HEK293T (cell line): ENCODE measurements at regions not wholly inside any gene's neighbourhood (a gene's known extent, or its start where the extent isn't known, plus 50 kb on each side); places are given as distances from the start of the nearest gene placed in this dataset.

Experiments
- CTCF ChIA-PET: fragments of 350-600 bp; formaldehyde crosslinking; extraction: SDS; loops from one replicate; lab custom pipeline; 2021; ENCODE audit warnings: antibody characterized with exemption, inconsistent platforms; lab: Yijun Ruan, JAX
- POLR2A ChIA-PET: fragments of 350-600 bp; formaldehyde crosslinking; extraction: SDS; loops from one replicate; lab custom pipeline; 2020; ENCODE audit warnings: antibody characterized with exemption, inconsistent platforms; lab: Yijun Ruan, JAX
- DNase-seq: peaks from one replicate; pipeline ENCODE4 v3.0.0; 2012; ENCODE audit warnings: mixed read lengths; ENCODE audit errors: extremely low spot score
- ARNT ChIP-seq: fragments of 450-650 bp; IDR thresholded peaks from 2 replicates; pipeline ENCODE4 v1.6.1; 2017; ENCODE audit warnings: mild to moderate bottlenecking
- BHLHE40 ChIP-seq: fragments of 450-650 bp; IDR thresholded peaks from 2 replicates; pipeline ENCODE4 v1.6.1; 2016; ENCODE audit warnings: mild to moderate bottlenecking, moderate library complexity, borderline replicate concordance
- CTBP1 ChIP-seq: fragments of 450-650 bp; IDR thresholded peaks from 2 replicates; pipeline ENCODE4 v1.6.1; 2016; ENCODE audit warnings: borderline replicate concordance
- ELF4 ChIP-seq: fragments of 450-650 bp; IDR thresholded peaks from 2 replicates; pipeline ENCODE4 v1.6.1; 2017; ENCODE audit warnings: antibody characterized with exemption
- FOXA1 ChIP-seq: fragments of 450-650 bp; IDR thresholded peaks from 2 replicates; pipeline ENCODE4 v1.6.1; 2016; ENCODE audit warnings: mild to moderate bottlenecking
- FOXK2 ChIP-seq: fragments of 450-650 bp; IDR thresholded peaks from 2 replicates; pipeline ENCODE4 v1.6.1; 2016; ENCODE audit warnings: mild to moderate bottlenecking
- FOXM1 ChIP-seq: fragments of 450-650 bp; IDR thresholded peaks from 2 replicates; pipeline ENCODE4 v1.6.1; 2017; ENCODE audit warnings: mild to moderate bottlenecking, borderline replicate concordance
- HDGF ChIP-seq: fragments of 450-650 bp; IDR thresholded peaks from 2 replicates; pipeline ENCODE4 v1.6.1; 2017; ENCODE audit warnings: antibody characterized with exemption, borderline replicate concordance
- L3MBTL2 ChIP-seq: fragments of 450-650 bp; conservative IDR thresholded peaks from 2 replicates; pipeline ENCODE4 v1.6.1; 2016; ENCODE audit warnings: mild to moderate bottlenecking
- LEF1 ChIP-seq: fragments of 450-650 bp; IDR thresholded peaks from 2 replicates; pipeline ENCODE4 v1.6.1; 2017; ENCODE audit warnings: mild to moderate bottlenecking, borderline replicate concordance
- NFRKB ChIP-seq: fragments of 450-650 bp; IDR thresholded peaks from 2 replicates; pipeline ENCODE4 v1.6.1; 2016; ENCODE audit warnings: mild to moderate bottlenecking, moderate library complexity
- PKNOX1 ChIP-seq: fragments of 450-650 bp; IDR thresholded peaks from 2 replicates; pipeline ENCODE4 v1.6.1; 2016
- SP1 ChIP-seq: fragments of 450-650 bp; IDR thresholded peaks from 2 replicates; pipeline ENCODE4 v1.6.1; 2017
- SUZ12 ChIP-seq: fragments of 450-650 bp; IDR thresholded peaks from 2 replicates; pipeline ENCODE4 v1.6.1; 2016; ENCODE audit warnings: mild to moderate bottlenecking
- TARDBP ChIP-seq: fragments of 450-650 bp; IDR thresholded peaks from 2 replicates; pipeline ENCODE4 v1.6.1; 2016
- ZNF384 ChIP-seq: fragments of 450-650 bp; IDR thresholded peaks from 2 replicates; pipeline ENCODE4 v1.6.1; 2016

GRCh38 chr10:25094590-25094989 is 78.2 kb downstream of the THNSL1 start:
- POLR2A ChIA-PET: no interaction called here
- CTCF ChIA-PET: no interaction called here
- TF ChIP-seq L3MBTL2 (no peak), HDGF (no peak), TARDBP (no peak), PKNOX1 (no peak), SUZ12 (no peak), ELF4 (no peak), ARNT (no peak), CTBP1 (no peak), FOXM1 (no peak), NFRKB (no peak), SP1 (no peak), ZNF384 (no peak), LEF1 (no peak)
- DNase-seq: no peak

- CTCF ChIA-PET: no interaction called here
- no peak for DNase-seq
- no peak for TF ChIP-seq HDGF
- no peak for TF ChIP-seq TARDBP
- TF ChIP-seq L3MBTL2: no peak
- no peak for TF ChIP-seq ELF4
- TF ChIP-seq LEF1: no peak
- TF ChIP-seq FOXK2: no peak
- no peak for TF ChIP-seq ZNF384
- TF ChIP-seq BHLHE40: no peak
- POLR2A ChIA-PET: no interaction called here
These were observed 77.0 kb upstream of the GPR158 start for GRCh38 chr10:25097669-25098411.

- no peak for TF ChIP-seq ARNT
- no peak for TF ChIP-seq ELF4
- TF ChIP-seq SUZ12: no peak
- no peak for TF ChIP-seq SP1
- TF ChIP-seq TARDBP: no peak
- no peak for TF ChIP-seq HDGF
- TF ChIP-seq BHLHE40: no peak
- TF ChIP-seq LEF1: no peak
- TF ChIP-seq FOXK2: no peak
- no peak for TF ChIP-seq NFRKB
- TF ChIP-seq FOXM1: no peak
- no peak for DNase-seq
- ChIA-PET POLR2A (no interaction called here), CTCF (no interaction called here)
These were observed 74.7 kb upstream of the GPR158 start for GRCh38 chr10:25100141-25100540.

- TF ChIP-seq FOXM1: no peak
- TF ChIP-seq PKNOX1: no peak
- TF ChIP-seq ARNT: no peak
- TF ChIP-seq ZNF384: no peak
- TF ChIP-seq TARDBP: no peak
- no peak for TF ChIP-seq NFRKB
- TF ChIP-seq L3MBTL2: no peak
- no peak for TF ChIP-seq CTBP1
- no peak for TF ChIP-seq BHLHE40
- TF ChIP-seq HDGF: no peak
- no peak for TF ChIP-seq SP1
- TF ChIP-seq FOXK2: no peak
- no peak for TF ChIP-seq FOXA1
- no peak for TF ChIP-seq ELF4
- no peak for TF ChIP-seq SUZ12
- TF ChIP-seq LEF1: no peak
- DNase-seq: no peak
- ChIA-PET POLR2A (no interaction called here), CTCF (no interaction called here)
These were observed 73.2 kb upstream of the GPR158 start for GRCh38 chr10:25101461-25102146.

- DNase-seq: no peak
- ChIA-PET POLR2A (no interaction called here), CTCF (interaction anchor here (0.7 kb wide), 1 partner anchor 882 kb away, joined by 3 read pairs; no protein-coding TSS in a partner anchor)
- TF ChIP-seq PKNOX1 (no peak), ZNF384 (no peak), NFRKB (no peak), CTBP1 (no peak), ARNT (no peak), SUZ12 (no peak), BHLHE40 (no peak), ELF4 (no peak), SP1 (no peak), FOXK2 (no peak), LEF1 (no peak), FOXM1 (no peak), TARDBP (no peak), L3MBTL2 (no peak), HDGF (no peak), FOXA1 (no peak)
These were observed 72.5 kb upstream of the GPR158 start for GRCh38 chr10:25102147-25102822.
